ENCODE measurements at regions not wholly inside any gene's neighbourhood (a gene's known extent, or its start where the extent isn't known, plus 50 kb on each side); places are given as distances from the start of the nearest gene placed in this dataset.

DNA sequence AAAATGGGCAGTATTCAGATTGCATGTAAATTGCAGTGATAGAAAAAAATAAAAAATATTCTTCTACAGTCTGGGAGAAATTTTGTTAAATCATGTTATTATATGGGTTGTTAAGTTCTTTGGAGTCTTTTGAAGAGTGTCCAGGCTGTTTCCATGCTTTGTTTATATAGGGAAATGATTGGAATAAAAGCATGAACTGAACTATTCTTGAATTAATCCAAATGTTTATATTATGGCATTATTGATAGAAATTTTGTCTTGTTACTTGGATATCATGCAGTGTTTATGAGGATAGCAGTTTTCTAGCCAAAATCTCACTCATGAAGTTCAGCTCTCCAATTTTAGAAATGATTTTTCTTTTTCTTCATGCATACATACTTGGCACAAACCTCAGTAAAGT, 108.2 kb upstream of the NAV3 start:
- DNase-seq: no peak

DNA sequence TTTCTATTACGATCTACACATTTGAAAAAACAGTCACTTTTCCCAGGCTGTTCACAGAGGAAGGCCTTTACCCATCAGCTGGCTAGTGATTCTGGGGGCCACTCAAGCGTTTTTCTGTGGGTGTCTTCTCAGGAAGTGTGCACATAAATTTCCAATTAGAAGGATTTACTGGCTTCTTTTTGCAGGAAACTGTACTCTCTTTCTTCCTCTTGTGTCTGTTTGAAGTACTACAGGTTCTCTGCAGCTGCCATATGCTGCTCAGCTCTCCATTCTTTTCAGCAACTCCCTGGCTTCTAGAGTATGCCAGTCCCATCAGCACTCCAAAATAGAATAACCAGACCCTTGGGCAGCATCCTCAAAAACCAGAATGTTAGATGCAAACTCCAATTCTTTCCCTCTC, 110.4 kb upstream of the NAV3 start:
- no peak for DNase-seq

DNA sequence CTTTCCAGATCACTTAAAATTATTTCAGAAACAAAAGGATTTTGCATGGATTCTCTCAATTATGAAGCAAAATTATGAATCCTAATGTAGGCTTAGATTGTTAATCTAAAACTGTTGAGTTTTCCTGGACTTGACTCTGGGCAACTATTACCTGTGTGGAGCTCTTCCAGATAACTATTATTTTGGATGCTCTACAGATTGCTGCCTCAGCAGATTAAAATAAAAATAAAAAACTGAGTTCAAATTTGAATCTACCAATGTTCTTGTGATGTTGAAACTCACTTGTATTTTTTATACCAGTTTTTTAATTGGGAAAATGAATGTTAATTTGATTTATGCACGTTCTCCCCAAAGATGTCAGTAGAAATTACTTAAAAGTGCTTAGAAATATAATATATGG, 120.5 kb upstream of the NAV3 start:
- no peak for DNase-seq

DNA sequence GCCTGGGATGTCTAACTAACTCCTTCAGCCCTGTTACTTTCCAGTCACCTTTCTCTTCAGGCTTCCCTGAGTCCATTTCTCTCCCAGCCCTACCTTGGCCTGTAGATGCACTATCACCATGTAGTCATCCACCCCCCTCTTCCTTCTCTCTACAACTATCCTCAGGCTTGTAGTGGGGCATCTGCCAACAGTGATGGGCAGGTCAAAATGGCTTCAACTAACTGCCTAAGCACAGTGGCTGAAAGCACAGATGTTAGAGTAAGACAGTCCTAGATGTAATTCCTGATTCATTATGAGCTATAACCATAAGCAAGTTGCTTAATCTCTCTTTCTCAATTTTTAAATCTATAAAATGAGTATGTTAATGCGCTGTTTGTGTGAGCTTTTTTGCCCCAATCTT, 133.6 kb upstream of the NAV3 start:
- no peak for DNase-seq

DNA sequence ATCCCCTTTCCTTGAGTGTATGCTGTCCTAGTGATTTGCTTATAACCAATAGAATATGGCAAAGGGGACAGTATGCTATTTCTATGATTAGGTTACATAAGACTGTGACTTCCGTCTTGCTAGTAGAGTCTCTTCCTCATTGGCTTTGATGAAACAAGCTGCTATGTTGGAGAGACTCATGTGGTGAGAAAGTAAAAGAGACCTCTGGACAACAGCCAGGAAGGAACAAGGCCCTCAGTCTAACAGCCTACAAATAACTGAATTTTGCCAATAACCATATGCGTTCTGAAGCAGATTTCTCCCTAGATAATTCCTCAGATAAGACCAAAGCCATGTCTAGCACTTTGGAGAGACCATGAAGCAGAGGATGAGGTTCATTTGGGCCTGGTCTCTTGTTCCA, 134.5 kb upstream of the NAV3 start:
- DNase-seq: no peak

DNA sequence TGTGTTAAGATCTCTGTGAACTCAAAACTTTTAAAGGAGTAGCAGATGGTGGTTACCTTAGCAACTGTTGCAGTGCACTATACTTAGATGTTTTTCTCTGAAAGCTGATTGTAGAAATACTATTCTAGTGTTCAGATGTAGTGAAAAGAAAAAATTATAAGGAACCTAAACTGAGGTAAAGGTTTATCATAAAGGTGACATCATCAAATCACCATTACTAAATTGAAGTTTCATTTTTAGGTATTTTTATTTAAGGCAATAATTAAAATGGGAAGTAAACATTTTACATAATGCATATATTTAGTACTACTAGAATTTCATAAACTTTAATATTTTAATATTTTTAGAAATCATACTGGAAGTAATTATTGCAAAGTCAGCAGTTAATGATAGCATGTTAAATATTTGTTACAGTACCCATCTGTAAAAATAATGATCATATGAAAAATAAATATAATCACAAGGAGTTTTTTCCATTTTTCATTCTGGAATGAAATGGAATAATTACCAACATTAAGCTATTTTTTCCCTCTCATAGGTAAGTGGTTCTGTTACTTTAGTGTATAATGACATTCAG, 141.1 kb upstream of the NAV3 start:
- no peak for DNase-seq

DNA sequence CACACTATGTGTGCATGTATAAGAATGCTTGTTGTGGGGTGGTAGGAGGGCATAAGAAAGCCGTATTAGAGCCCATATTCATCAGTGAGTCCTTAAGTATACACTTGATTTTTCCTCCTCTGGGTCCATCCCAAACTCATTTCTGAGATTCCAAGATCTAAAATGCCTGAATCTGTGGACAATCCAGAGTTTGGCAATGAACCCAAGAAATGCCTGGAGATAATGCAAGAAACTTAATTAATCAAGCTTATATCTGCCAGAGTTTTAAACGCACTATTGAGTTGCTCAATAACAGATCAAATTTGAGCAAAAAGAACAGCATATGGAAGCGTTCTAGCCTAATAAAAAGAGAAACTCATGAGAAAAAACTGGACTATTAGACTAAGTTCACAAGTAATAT, 143.4 kb upstream of the NAV3 start:
- DNase-seq: no peak

DNA sequence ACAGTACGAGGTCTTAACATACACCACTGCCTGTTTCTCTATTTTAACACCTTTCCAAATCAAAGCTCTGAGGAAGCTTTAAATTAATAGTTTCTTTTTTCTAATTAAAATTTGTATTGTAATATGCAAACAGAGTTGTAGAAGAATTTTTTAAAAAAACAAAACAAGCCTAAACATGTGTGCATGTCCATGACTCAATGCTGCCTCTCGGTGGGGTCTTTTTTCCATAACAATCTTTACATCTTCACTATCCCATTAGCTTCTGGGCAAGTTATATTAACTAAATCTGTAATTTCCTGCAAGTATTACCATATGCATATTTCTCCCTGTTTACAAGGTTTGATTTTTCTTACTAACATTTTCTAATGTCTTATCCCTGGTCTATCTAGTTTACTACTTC, 143.9 kb upstream of the NAV3 start:
- no peak for DNase-seq

DNA sequence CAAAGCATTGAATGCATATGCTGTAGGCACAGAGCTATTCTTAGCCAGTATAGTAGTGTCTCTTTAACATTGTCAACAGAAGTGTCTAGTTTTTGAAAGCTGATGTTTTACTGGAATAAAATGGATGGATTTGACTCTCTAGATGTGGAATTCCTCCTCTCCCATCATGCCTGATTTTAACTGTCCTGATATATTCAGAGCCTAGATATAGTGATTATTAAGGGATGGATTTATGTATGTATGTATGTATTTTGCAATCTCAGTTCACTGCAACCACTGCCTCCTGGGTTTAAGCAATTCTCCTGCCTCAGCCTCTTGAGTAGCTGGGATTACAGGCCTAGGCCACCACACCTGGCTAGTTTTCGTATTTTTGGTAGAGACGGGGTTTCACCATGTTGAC, 144.8 kb upstream of the NAV3 start:
- DNase-seq: no peak

DNA sequence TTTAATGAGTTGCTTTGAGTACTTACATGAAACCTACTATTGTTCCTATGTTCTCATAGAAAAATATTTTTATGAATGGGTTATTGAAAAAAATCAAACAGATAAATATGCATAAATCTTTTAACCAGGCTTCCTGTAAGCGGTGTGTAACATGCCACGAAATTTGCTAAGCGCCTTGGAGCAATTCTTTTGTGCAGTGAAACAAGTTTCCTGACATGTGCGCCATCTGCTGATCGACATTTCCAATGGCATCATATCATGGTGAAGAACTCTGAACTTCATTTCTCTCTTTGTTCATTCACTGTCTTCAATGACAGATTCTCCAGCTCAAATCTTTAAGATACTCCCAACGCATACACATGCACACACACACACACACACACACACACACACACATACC, 145.6 kb upstream of the NAV3 start:
- no peak for DNase-seq

DNA sequence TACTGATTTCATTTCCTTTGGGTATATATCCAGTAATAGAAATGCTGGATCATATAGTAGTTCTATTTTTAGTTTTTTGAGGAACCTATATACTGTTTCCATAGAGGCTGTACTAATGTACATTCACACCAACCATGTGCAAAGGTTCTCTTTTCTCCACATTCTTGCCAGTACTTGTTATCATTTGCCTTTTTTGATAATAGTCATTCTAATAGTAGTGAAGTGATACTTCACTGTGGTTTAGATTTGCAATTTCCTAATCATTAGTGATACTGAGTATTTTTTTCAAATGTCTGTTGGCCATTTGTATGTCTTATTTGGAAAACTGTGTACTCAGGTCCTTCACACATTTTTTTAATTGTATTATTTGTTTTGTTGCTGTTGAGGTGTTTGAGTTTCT, 148.2 kb upstream of the NAV3 start:
- DNase-seq: no peak

DNA sequence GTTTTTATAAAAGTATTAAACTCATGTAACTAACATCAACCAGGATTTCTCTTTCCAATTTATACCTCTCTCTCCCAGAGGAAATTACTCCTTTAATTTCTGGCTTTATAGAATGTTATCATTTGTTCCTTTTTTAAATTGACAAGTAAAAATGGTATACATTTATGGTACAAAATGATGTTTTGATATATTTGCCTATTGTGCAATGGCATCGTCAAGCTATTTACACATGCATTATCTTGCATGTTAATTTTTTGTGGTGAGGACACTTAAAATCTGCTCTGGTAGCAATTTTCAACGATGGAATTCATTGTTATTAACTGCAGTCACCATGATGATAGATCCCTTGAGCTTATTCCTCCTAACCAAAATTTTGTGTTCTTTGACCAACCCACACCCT, 149.0 kb upstream of the NAV3 start:
- no peak for DNase-seq

DNA sequence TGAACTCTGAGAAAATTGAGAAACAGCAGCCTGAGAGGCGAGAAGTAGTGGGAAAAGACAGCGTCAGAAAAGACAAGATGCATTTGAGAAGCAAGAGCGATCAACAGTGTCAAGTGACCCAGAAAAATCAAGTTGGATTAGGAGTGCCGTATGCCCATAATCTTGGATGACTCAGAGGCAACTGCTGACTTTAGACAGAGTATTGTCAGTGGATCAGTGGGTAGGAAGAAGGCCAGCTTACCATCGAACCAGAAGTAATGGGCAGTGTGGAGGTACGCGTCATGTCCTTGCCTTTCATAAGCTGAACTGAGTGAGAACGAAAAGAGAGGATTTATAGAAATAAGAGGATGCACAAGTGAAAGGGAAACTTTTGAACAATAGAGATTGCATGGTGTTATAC, 151.0 kb upstream of the NAV3 start:
- no peak for DNase-seq

DNA sequence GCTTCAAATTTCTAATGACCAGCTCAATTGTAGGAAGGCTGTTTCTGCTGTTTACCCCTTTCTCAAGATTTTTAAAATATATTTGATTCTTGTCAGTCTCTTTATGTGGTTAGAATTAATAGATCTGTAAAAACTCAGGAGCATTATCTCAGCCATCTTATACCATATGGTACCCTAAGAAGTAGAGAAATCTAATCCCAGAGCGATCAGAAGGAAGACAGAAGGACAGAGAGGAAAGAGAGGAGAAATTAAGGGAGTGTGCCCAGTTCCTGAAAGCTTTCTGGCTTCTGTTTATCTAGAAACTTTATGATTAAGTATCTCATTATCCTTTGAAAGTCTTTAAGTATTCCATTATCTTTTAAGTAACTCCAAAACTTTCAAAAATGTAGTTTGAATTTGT, 152.1 kb upstream of the NAV3 start:
- DNase-seq: no peak

DNA sequence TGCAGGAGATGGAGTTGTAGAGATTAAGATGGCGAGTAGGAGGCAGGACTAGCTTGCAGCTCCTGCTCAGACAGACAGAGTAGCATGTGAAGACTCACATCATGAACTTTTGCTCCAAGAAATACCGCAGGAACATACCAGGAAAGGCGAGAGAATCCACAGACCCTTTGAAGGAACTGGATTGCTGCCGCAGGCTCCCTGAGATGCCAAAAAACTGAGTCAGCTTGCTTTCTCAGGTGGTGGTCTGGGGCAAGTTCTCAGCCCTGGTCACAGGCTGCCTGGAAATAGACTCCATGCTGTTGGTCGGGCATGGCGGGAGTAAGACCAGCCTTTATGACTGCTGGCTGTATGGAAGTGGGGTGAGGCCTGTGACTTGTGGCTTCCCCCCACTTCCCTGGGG, 163.6 kb upstream of the NAV3 start:
- DNase-seq: no peak

DNA sequence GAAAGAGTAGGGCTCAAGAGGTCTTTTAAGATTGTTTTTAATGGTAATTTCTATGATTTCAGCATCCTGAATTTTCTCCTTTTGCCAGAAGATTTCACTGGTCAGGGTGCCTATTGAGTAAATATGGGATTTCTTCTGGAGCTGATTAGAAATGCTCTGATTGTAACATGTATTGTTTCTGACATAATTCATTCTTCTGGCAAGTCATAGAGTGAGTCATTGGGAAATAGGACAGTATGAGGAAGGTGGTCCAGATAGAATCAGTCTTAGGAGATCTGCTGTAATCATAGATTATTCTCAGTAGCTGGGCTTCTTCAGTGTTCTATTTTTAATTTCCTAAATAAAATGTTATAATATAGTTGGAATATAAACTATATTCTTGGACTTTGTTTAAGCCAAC, 182.0 kb upstream of the NAV3 start:
- DNase-seq: no peak

DNA sequence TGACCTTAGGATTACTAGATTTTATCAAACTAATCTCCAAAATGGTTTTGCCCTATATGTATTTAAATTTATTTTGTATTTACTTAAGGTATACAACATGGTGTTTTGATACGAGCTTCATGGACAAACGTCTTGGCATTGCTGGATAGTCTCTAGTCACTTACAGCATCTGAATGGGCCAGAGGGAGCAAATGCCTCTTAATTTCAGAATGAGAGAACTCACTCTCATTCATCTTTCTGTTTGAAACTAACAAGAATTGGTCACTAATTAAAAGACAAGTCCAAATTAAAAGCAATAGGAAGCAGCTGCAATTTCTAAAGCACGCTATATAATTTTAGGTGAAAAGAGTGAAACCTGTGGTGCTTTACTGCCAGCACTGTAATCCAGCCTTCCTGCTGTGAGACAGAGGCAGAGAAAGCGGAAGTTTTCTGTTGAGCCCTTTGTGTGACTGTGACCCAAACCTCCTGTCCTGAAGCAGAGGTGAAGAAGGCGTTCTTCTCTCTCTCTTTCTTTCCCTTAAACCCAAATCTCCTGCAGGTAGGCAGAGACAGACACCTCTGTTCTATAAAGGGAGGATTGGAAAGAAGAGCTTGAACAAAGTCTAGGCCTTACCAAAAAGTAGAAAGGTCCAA, 184.6 kb upstream of the NAV3 start:
- DNase-seq: no peak

DNA sequence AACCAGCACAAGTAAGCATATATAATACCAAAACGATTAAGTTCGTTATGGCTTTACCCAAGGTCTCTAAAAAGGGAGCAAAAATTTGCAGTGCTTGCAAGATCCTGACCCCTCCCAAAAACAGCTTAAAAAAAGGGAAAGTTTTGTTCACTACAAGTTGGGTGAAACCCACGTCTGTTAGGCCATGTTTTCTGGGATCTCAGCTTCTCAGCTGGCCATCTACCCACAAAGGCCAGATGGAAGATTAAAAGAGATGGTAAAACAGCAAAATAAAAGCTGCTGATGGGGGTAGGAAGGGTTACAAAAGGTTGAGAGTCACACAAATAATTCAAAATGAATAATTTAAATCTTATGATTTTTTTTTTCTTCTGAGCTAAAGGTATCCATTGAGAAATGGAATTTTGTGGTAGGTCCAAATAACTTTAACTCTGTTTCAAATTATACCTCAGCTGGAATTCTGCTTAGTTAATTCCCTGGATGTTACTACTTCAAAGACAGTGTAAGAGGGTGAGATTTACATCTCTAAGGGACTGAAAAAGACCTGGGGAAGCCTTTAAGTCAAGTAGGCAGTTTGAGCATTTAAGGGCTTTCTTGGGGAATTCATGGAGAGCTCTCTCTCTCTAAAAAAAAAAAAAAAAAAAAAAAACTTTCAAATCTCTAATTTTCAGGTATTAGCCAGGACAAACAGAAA, 185.6 kb upstream of the NAV3 start:
- no peak for DNase-seq

DNA sequence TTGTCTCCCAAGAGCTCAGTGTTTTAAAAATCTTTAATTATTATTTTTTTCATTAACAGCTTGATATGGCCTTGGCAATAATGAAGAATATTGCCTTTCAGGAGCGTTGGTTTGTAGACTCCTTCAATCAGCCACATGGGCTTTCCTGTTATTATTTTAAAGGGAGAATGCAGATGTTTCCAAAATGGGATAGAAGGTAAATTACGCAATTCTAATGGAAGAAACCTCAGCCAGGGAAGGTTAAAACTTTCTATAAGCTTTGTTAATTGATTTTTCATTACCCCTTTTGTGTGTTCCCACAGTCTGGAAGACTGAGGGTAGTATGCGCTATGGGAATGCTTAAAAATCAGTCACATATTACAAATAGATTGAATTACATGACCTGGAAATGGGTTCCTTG, 188.4 kb upstream of the NAV3 start:
- DNase-seq: no peak

DNA sequence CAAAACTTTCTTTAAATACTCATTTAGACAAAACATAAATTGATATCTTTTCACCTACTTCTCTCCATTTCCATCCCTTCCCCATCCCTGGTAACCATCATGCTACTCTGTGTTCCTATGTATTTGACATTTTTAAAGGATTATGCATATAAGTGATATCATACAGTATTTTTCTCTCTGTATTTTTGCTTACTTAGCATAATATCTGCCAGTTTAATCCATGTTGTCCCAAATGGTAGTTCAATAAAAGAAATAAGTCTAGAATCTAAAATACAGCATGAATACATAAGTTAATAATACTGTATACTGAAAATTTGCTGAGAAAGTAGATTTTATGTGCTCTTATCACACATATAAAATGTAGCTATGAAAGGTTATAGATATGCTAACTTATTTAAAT, 190.3 kb upstream of the NAV3 start:
- no peak for DNase-seq

DNA sequence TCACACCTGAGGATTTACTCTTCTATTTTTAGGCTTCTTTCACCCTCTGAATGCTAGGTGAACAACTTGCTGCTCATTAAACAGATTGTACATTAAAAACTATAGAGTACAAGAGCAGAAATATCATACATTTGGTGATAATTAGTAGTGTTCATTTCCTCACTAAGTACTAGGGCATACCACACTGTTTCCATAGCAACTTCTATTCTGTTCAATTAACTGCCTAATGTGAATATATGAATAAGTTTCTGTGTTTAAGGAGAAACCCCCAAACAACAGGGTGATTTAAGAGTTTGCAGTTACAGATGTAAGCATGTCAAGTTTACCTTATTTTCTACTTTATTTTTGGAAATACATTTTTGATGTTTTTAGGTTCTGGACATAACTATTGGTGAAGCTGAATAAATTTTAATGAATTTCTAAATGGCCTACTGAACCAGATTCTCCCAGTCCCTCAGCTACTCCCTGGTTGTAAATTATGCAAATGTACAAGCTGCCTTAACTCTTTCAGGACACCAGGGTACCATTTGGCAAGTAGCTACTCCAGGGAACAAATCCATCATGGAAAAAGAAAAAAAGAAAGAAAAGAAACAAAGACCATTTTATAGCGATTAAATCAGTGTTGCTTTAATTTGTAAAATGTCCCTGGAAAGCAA, 199.8 kb upstream of the NAV3 start:
- no peak for DNase-seq

DNA sequence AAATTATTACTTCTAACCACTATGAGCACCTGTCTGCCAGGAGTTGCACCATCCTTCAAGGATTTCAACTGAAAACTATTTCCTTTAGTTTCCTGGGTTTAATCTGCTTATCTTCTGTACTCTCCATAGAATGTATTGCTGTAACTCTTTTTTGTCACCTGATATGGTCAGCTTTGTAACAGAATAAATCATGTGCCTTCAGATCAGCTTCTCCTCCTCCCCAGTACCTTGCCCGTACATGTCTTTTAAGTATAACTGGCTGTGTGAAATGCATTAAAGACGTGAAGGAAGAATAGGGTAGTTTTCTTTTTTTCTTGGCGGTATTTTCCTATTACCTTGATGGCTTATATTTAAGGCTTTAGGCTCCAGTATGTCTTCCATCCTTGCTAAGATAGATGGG, 200.3 kb upstream of the NAV3 start:
- no peak for DNase-seq

DNA sequence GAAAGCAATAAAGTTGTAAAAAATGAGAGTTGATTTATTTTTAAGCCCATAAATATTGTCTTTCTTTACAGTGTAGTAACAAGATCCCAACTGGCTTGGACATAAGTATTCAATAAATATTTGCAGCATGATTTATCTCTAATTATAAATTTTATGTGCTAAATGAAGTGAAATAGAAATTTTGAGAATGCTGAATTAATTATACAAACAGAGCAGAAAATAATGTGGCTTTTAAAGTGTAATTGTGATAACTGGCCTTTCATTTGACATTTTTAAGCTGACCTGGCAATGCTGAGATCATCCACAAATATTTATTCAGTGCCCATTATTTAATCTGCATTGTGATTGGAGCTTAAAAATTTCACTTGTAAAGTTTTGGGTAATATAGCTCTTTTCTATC, 201.6 kb upstream of the NAV3 start:
- DNase-seq: no peak

DNA sequence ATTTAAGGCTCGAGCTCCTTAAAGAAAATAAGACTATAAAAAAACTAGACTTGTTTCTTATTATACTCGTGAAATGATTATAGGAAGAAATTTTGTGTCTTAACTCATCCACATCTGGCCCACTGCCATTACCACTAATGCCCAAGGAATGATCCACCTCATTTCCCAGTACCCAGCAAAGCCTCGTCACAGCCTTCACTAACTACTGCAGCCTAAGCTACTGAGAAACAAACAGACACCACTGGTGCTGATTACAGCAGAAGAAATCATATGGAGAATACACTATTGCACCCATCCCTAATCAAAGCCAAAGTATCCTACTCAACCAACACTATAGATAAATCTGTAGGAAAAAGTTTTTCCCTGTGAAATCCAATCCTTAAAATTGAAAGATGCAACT, 205.3 kb upstream of the NAV3 start:
- no peak for DNase-seq

DNA sequence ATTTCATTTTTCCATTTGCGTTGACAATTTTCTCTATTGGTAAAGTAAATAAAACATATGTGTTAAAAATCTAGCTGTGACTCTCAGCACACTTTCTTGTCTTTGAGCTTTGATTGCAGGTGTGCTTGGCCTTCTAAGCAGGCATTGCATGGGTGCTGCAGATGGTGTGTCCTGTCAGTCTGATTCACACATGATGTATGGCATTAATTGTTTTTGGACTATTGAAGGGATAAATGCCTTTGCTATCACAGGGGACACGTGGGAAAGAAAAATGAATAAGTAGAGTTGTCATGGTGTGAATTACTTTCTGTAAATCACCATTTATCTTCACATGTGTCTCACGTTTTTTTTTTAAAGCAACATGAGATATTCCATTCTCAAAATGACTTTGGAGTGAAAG, 211.3 kb upstream of the NAV3 start:
- DNase-seq: no peak

Data from bone marrow (tissue), 2 donors.